ENCODE measurements at regions not wholly inside any gene's neighbourhood (a gene's known extent, or its start where the extent isn't known, plus 50 kb on each side); places are given as distances from the start of the nearest gene placed in this dataset.
A peak's percentile ranks its signal among the peaks of the same experiment; 100 is the strongest.

GRCh38 chr16:73543331-73543969 lies 495.5 kb upstream of the ZFHX3 start:
- no peak for DNase-seq (ENCODE audit: low read depth)
- no peak overlapping the region for H3K4me3 ChIP-seq (ENCODE audit: low read length)
- no peaks in the 10 kb centered on the region for H3K9me3 ChIP-seq (ENCODE audit: control insufficient read depth, low read length)
- peaks cover 40% of the 10 kb centered on the region for H3K27me3 ChIP-seq (replicated peaks; ENCODE audit: control insufficient read depth, insufficient read depth, low read length)
- no peaks in the 10 kb centered on the region for H3K36me3 ChIP-seq (ENCODE audit: control insufficient read depth, insufficient read depth, low read length, severe bottlenecking)
- H3K9ac ChIP-seq (ENCODE audit: low read length) = no peak overlapping the region
- H3K4me1 ChIP-seq (ENCODE audit: control insufficient read depth, insufficient read depth, low read length) = no peaks in the 10 kb centered on the region

GRCh38 chr16:73542885-73543284 lies 495.0 kb upstream of the ZFHX3 start:
- Histone ChIP-seq H3K4me1 (ENCODE audit: control insufficient read depth, insufficient read depth, low read length) (no peaks in the 10 kb centered on the region), H3K9me3 (ENCODE audit: control insufficient read depth, low read length) (no peaks in the 10 kb centered on the region), H3K27me3 (replicated peaks; ENCODE audit: control insufficient read depth, insufficient read depth, low read length) (peaks cover 36% of the 10 kb centered on the region), H3K4me3 (ENCODE audit: low read length) (no peak overlapping the region), H3K9ac (ENCODE audit: low read length) (no peak overlapping the region), H3K36me3 (ENCODE audit: control insufficient read depth, insufficient read depth, low read length, severe bottlenecking) (no peaks in the 10 kb centered on the region)
- no peak for DNase-seq (ENCODE audit: low read depth)

- Histone ChIP-seq H3K4me3 (ENCODE audit: low read length) (no peak overlapping the region), H3K9ac (ENCODE audit: low read length) (no peak overlapping the region), H3K36me3 (ENCODE audit: control insufficient read depth, insufficient read depth, low read length, severe bottlenecking) (no peaks in the 10 kb centered on the region), H3K27me3 (replicated peaks; ENCODE audit: control insufficient read depth, insufficient read depth, low read length) (no peaks in the 10 kb centered on the region), H3K9me3 (ENCODE audit: control insufficient read depth, low read length) (peaks cover 5% of the 10 kb centered on the region), H3K4me1 (ENCODE audit: control insufficient read depth, insufficient read depth, low read length) (no peaks in the 10 kb centered on the region)
- DNase-seq (ENCODE audit: low read depth) = no peak
Measured at GRCh38 chr16:73537921-73538320, 490.0 kb upstream of the ZFHX3 start.

GRCh38 chr16:73536931-73537330 lies 489.0 kb upstream of the ZFHX3 start:
- Histone ChIP-seq H3K27me3 (replicated peaks; ENCODE audit: control insufficient read depth, insufficient read depth, low read length) (no peaks in the 10 kb centered on the region), H3K4me3 (ENCODE audit: low read length) (no peak overlapping the region), H3K9me3 (ENCODE audit: control insufficient read depth, low read length) (peaks cover 9% of the 10 kb centered on the region), H3K4me1 (ENCODE audit: control insufficient read depth, insufficient read depth, low read length) (no peaks in the 10 kb centered on the region), H3K36me3 (ENCODE audit: control insufficient read depth, insufficient read depth, low read length, severe bottlenecking) (no peaks in the 10 kb centered on the region), H3K9ac (ENCODE audit: low read length) (no peak overlapping the region)
- DNase-seq (ENCODE audit: low read depth) = no peak

GRCh38 chr16:73531021-73531420 lies 483.1 kb upstream of the ZFHX3 start:
- no peaks in the 10 kb centered on the region for H3K36me3 ChIP-seq (ENCODE audit: control insufficient read depth, insufficient read depth, low read length, severe bottlenecking)
- DNase-seq (ENCODE audit: low read depth) = no peak
- no peaks in the 10 kb centered on the region for H3K4me1 ChIP-seq (ENCODE audit: control insufficient read depth, insufficient read depth, low read length)
- H3K4me3 ChIP-seq (ENCODE audit: low read length) = no peak overlapping the region
- no peaks in the 10 kb centered on the region for H3K27me3 ChIP-seq (replicated peaks; ENCODE audit: control insufficient read depth, insufficient read depth, low read length)
- H3K9ac ChIP-seq (ENCODE audit: low read length) = no peak overlapping the region
- H3K9me3 ChIP-seq (ENCODE audit: control insufficient read depth, low read length) = peaks cover 9% of the 10 kb centered on the region

GRCh38 chr16:73530529-73530928 lies 482.6 kb upstream of the ZFHX3 start:
- Histone ChIP-seq H3K9me3 (ENCODE audit: control insufficient read depth, low read length) (peaks cover 9% of the 10 kb centered on the region), H3K27me3 (replicated peaks; ENCODE audit: control insufficient read depth, insufficient read depth, low read length) (no peaks in the 10 kb centered on the region), H3K4me1 (ENCODE audit: control insufficient read depth, insufficient read depth, low read length) (no peaks in the 10 kb centered on the region), H3K4me3 (ENCODE audit: low read length) (no peak overlapping the region), H3K36me3 (ENCODE audit: control insufficient read depth, insufficient read depth, low read length, severe bottlenecking) (no peaks in the 10 kb centered on the region), H3K9ac (ENCODE audit: low read length) (no peak overlapping the region)
- no peak for DNase-seq (ENCODE audit: low read depth)

- no peaks in the 10 kb centered on the region for H3K4me1 ChIP-seq (ENCODE audit: control insufficient read depth, insufficient read depth, low read length)
- peaks cover 9% of the 10 kb centered on the region for H3K9me3 ChIP-seq (ENCODE audit: control insufficient read depth, low read length)
- DNase-seq (ENCODE audit: low read depth) = no peak
- H3K9ac ChIP-seq (ENCODE audit: low read length) = no peak overlapping the region
- no peak overlapping the region for H3K4me3 ChIP-seq (ENCODE audit: low read length)
- no peaks in the 10 kb centered on the region for H3K27me3 ChIP-seq (replicated peaks; ENCODE audit: control insufficient read depth, insufficient read depth, low read length)
- no peaks in the 10 kb centered on the region for H3K36me3 ChIP-seq (ENCODE audit: control insufficient read depth, insufficient read depth, low read length, severe bottlenecking)
Measured at GRCh38 chr16:73529303-73530012, 481.5 kb upstream of the ZFHX3 start.

GRCh38 chr16:73527187-73527586 lies 479.3 kb upstream of the ZFHX3 start:
- H3K27me3 ChIP-seq (replicated peaks; ENCODE audit: control insufficient read depth, insufficient read depth, low read length) = no peaks in the 10 kb centered on the region
- no peak overlapping the region for H3K9ac ChIP-seq (ENCODE audit: low read length)
- H3K4me3 ChIP-seq (ENCODE audit: low read length) = no peak overlapping the region
- H3K9me3 ChIP-seq (ENCODE audit: control insufficient read depth, low read length) = peaks cover 2% of the 10 kb centered on the region
- peak; percentile 2 for DNase-seq (ENCODE audit: low read depth)
- no peaks in the 10 kb centered on the region for H3K36me3 ChIP-seq (ENCODE audit: control insufficient read depth, insufficient read depth, low read length, severe bottlenecking)
- H3K4me1 ChIP-seq (ENCODE audit: control insufficient read depth, insufficient read depth, low read length) = no peaks in the 10 kb centered on the region

- Histone ChIP-seq H3K36me3 (ENCODE audit: control insufficient read depth, insufficient read depth, low read length, severe bottlenecking) (no peaks in the 10 kb centered on the region), H3K27me3 (replicated peaks; ENCODE audit: control insufficient read depth, insufficient read depth, low read length) (no peaks in the 10 kb centered on the region), H3K4me3 (ENCODE audit: low read length) (no peak overlapping the region), H3K9me3 (ENCODE audit: control insufficient read depth, low read length) (no peaks in the 10 kb centered on the region), H3K4me1 (ENCODE audit: control insufficient read depth, insufficient read depth, low read length) (no peaks in the 10 kb centered on the region), H3K9ac (ENCODE audit: low read length) (no peak overlapping the region)
- no peak for DNase-seq (ENCODE audit: low read depth)
Measured at GRCh38 chr16:73526011-73526804, 478.3 kb upstream of the ZFHX3 start.

- Histone ChIP-seq H3K4me1 (ENCODE audit: control insufficient read depth, insufficient read depth, low read length) (no peaks in the 10 kb centered on the region), H3K27me3 (replicated peaks; ENCODE audit: control insufficient read depth, insufficient read depth, low read length) (no peaks in the 10 kb centered on the region), H3K9me3 (ENCODE audit: control insufficient read depth, low read length) (no peaks in the 10 kb centered on the region), H3K9ac (ENCODE audit: low read length) (no peak overlapping the region), H3K36me3 (ENCODE audit: control insufficient read depth, insufficient read depth, low read length, severe bottlenecking) (no peaks in the 10 kb centered on the region), H3K4me3 (ENCODE audit: low read length) (no peak overlapping the region)
- no peak for DNase-seq (ENCODE audit: low read depth)
Measured at GRCh38 chr16:73523209-73523608, 475.3 kb upstream of the ZFHX3 start.

GRCh38 chr16:73521499-73521898 lies 473.6 kb upstream of the ZFHX3 start:
- Histone ChIP-seq H3K9ac (ENCODE audit: low read length) (no peak overlapping the region), H3K27me3 (replicated peaks; ENCODE audit: control insufficient read depth, insufficient read depth, low read length) (no peaks in the 10 kb centered on the region), H3K9me3 (ENCODE audit: control insufficient read depth, low read length) (no peaks in the 10 kb centered on the region), H3K4me3 (ENCODE audit: low read length) (no peak overlapping the region), H3K4me1 (ENCODE audit: control insufficient read depth, insufficient read depth, low read length) (no peaks in the 10 kb centered on the region), H3K36me3 (ENCODE audit: control insufficient read depth, insufficient read depth, low read length, severe bottlenecking) (no peaks in the 10 kb centered on the region)
- no peak for DNase-seq (ENCODE audit: low read depth)

Measured in adipocyte (in vitro differentiated cells).